NCI-H1048 (cell line): ENCODE measurements at regions not wholly inside any gene's neighbourhood (a gene's known extent, or its start where the extent isn't known, plus 50 kb on each side); places are given as distances from the start of the nearest gene placed in this dataset.

Experiments used
- DNase-seq: peaks from one replicate; lab custom pipeline; 2025; lab: John Stamatoyannopoulos, UW

DNA sequence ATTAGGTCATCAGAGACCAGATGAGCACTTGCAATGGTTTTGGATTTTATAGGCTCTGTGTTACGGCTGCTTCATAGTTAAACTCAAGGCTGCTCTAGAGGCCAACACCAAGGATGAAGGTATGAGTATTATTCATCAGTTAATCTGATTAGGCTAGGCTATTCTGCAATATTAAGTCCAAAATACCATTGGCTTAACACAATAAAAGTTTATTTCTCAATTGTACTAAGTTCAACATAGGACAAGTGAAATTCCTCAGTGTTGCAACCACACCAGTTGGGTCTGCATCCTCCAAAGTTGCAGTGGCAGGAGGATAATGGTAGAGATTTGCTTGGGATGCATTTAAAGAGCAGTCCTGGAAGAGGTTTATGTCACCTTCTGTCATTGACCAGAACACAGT lies 538.3 kb upstream of the CDH2 start:
- no peak for DNase-seq

DNA sequence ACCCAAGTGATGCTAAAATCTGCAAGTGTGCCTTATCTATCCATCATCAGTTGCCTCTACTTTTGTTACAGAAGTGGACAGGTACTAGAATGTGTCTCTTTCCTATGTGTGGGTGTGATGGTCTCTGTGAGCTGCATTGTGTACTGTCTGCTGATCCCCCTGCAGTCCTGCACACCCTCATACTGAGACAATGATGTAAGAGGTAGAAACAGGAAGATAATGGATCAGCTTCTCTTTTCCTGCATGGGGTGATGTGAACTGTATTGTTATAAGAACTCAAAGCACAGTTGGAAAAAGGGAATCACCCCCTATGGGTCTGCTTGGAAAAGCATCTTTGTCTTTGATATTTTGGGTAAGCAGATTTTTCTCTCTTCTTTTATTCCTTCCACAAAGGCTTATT lies 537.6 kb upstream of the CDH2 start:
- no peak for DNase-seq

DNA sequence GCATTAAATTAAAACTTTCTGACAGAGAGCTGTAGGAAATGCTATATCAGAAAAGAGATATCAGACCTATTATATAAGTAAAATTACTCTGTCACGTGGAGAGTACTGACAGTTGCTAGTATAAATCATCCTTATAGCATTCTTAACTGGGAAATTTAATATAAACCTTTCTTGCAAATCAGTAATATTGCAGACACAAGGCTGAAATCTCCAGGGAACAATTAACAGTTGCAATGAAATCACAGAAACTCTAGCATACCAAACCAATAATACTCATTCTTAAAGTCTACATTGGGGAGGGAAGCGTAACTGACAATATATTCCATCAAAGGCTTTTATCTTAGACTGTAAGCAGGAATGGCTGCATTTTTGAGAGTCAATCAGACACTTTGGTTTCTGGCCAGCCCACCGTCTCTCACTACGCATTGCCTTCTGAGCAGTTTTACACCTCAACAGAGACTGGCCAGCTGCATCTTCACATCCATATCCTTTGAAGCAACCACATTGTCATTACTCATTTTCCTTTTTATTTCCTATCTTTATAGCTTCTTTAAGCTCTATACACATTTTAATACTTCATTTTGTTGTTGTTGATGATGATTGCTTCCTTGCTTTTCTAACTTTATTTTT lies 536.0 kb upstream of the CDH2 start:
- DNase-seq = no peak

DNA sequence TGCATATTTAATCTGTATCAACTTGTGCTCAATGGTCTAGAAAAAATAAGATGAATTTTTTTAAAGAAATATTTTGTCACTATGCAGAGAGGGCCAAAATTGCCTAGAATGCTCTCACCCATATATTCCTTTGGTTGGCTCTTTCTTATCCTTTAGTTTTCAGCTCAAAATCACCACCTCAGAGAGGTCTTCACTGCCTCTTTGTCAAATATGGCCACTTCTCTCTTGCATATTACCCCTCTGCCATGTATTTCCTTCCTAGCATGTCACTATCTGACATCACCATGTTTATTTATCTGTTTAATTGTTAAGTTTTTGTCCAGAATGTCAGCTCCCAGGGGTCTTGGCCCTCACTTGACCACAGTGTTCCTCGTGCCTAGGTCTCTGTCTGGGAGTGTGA lies 535.2 kb upstream of the CDH2 start:
- DNase-seq = no peak

DNA sequence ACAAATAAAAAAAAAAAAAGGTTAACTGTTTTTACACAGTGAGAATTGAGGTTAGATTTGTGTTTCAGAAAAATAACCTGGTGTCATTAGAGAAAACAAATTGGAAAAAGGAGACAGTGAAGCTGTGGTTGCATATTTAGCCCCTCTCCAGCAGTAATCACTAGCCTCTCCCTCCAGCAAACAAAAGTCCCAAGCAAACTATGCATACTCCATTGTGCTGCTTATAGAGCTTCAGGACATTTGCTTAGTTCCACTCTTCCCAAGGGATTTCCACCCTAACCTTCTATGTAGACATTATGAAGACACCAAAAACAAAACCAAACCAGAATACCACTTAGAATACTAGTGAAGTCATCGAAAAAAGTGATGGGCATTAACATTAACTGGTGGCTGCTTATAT lies 534.2 kb upstream of the CDH2 start:
- no peak for DNase-seq

DNA sequence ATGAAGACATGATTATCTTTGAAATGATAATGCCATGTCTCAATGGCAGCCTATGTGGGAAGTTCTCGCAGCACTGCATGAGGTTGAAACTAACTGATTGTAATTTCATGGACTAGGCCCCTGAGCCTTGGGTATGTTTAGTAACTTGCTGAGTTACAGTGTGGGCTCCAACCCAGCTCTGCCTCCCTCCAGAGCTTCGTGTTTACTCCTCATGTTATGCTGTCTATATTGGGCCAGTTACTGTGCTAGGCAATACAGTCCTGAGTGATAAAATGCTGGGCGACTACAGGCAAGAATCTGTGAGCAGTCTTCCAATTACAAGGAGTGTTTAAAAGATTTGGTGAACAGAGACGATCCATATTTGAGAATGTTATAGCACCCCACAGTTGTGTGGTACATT lies 530.1 kb upstream of the CDH2 start:
- no peak for DNase-seq

DNA sequence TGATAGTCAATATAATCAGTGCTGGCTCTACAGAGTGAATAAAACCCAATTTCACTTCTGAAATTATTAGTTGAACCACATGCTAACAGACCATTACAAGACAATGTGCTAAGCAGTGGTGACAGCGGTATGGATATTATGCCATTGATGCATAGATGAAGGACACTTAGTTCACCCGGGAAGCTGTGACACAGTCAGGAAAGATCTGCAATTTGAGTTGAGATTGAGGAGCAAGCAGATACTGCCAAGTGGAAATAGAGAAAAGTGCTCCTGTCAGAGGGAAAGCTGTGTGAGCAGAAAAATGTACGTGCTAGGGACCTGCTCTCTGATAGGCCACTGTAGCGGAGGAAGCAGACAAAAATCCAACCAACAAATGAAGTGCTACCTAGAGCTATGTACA lies 529.5 kb upstream of the CDH2 start:
- DNase-seq = no peak

DNA sequence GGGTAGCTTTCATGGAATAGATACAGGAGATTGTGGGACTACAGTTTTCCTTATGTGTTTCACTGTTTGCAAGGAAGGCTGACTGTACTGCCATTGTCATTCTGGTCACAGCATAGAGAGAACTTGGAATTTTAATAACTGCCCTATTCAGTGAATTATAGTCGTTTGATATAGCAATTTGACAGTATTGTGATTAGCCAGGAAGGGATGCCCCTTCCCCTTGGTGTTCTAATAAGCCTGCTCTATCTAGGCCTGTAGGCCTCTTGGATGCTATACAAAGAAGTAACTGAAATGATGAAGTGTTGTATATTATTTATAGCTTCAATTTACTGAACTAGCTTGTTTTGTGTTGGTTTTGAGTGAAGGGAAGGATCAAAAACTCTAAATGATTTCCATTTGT lies 528.6 kb upstream of the CDH2 start:
- DNase-seq = no peak

DNA sequence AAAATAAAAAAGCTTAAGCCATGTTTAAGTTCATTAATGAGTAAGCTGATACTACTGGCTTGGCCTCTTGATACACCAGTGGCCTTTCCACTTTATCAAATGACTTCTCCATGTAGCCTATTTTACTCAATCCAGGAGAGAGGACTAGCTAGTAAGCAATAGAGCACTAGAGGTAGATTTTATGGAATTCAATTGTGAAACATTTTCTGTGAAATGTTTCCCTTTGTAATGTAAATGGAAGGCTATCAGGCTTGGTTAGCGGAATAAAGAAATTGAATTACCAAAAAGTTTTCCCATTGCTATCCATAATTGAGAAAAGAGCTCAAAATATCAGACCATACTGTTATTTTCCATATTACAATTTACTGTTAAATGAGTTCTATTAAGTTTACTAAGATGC lies 515.4 kb upstream of the CDH2 start:
- DNase-seq = no peak

DNA sequence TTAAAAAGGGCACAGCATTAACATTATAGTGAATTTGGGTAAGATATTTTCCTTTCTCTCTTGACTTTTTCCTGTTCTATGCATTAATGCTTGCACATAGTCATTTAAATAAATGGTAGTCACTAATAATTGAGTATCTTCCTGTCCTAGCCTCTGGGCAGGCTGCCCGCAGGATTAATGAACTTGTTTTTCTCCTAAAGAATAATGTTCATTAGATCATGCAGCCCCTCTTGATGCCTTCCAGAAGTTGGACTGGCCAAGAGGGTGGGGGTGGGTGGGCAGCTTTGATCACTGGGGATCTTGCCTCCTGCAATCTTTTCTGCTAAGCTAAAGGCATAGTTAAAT lies 514.5 kb upstream of the CDH2 start:
- DNase-seq = no peak

DNA sequence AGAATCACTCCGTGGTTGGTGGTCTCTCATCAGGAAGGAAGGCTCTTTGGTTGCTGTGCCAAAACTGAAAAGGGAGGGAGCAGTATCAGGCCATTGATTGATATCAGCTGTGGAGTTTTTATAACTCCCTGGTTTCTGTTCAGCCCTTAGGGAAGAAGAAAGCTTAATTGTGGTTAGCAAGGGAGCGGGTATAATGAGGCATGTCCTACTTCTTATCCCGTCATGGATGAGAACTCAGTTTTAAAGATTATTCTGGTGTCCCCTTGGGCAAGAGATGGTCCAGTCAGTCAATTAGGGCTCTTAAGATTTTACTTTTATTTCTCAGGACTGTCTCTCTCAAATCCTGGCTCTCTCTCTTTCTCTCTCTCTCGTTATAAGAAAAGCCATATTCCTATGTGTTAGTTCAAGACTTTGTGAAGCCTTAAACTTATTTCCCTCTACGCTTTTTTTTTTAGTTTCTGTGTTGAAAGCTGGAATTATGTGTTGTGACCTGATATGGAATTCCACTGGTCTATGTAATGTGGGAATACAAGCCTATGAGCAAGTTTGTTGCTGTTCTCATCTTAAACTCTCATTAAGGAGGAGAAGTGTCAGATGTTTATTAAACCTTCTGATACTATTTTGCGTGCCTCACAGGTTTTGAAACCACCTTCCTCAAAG lies 514.0 kb upstream of the CDH2 start:
- no peak for DNase-seq

DNA sequence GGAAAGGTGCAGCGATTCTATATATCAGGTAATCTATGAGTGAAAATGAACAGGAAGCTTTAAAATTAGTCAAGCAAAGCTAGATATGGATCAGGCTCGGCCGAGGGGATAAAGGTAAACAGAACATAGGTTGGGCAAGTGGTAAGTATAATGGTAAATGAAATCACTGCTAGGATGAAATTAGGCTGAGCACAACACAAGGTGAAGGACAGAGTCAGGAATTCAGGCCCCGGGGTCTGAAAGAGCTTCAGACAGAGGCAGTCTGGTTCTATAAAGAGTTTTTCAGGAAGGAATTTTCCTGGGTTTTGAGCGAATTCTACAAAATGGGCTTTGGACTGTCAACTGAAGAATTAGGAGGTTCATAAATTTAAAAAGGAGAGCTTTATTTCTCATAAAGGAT lies 513.2 kb upstream of the CDH2 start:
- DNase-seq = no peak

DNA sequence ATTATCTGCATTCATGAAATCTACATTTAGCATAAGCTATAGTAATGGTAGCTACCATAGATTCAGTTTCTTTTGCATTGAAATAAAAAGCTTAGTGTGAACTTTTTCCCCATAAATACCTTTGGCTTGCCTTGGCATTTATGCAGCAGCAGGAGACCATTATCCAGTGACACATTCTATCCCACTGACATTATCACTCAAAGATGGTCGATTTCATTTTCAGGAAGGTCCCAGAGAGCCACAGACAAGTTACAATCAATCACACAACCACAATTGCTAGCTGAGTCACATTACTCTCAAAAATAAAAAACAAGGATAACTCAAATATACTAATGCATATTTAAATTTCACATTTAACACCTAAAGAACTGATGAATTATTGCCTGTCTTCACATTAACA lies 512.7 kb upstream of the CDH2 start:
- no peak for DNase-seq

DNA sequence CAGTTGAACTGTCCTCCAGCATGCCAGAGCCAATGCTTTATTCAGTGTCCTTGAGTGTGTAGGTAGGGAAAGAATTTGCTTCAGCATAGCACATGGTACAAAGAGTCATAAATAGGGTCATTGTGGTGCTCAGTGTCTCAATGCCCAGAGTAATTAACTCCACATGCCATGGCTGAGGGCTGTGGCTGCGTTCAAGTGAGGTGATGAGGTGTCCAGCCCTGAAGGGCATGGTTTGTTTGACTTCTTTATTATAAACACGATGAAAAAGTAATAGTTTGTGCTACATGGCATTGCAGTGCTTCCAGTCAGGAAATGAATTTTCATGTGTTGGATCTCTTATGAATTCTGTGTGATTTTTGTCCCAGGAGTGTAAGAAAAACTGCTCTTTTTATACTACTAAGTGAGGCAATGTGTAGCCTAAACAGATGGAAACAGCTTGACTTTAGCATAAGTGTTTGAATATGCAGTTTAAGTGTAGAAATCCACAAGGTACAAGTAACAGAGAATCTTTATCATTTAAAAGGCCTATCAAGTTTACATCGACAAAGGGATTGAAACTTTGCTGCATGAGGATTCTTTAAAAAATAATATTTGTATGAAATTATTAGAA lies 507.9 kb upstream of the CDH2 start:
- DNase-seq = no peak

DNA sequence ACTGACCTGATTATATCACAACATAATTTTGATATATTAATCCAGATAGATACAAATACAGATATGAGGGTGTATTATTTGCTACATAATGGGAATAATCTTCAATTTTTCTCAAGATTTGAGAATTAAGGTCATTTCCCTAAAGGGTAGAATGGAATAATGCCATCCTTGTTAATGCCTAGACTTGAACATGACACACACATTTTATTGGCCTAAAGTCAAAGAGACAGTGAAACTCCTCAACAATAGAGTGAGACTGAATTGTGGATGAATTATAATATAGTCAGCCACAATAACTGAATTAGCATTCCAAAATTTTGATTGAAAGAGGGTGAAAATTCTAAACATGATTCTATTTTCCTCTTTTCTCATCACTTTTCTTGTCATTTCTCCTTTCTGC lies 506.0 kb upstream of the CDH2 start:
- no peak for DNase-seq

DNA sequence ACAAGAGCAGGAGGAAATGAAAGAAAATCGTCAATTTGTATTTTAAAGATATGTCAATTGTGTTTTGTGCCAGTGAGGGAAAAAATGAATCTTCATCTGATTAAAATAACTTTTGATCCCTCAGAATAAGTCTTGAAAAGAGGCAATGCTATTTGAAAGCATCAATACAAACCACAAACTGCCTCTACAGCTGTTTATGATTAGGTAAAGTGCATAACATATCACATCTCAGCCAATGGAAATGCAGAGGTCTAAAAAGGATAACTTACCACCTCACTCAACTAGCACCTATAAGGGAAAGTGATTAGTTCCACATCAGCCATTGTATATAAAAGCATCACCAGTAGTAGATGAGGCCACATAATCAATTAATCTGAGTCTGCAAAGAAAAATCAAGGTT lies 492.2 kb upstream of the CDH2 start:
- DNase-seq = no peak

DNA sequence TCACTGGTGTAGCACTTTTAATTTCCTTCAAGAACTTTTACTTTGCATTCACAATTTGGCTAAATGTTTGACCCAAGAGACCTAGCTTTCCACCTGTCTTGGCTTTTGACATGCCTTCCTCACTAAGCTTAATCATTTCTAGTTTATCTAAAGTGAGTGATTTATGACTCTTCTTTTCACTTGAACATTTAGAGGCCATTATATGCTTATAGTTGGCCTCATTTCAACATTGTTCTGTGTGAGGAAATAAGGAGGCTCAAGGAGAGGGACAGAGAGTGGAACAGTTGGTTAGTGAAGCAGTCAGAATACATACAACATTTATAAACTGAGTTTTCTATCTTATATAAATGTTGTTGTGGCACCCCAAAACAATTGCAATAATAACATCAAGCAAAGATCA lies 489.3 kb upstream of the CDH2 start:
- no peak for DNase-seq

DNA sequence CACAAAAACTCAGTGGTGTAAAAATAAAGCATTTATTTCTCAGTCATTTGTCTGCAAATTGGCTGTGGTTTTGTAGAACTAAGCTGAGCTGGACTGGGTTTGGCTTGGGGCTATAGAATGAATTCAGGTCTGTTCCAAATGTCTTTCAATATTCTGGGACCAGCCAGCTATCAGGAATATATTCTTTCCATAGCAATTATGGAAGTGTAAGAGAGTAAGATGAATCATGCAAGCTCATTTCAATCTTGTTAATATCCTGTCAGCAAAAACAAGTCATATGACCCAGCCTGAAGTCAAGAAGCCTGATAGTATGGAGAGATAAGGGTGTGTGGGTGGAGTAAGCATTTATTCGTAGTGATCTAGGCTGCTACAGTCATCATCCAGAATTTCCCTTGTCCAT lies 481.0 kb upstream of the CDH2 start:
- no peak for DNase-seq

DNA sequence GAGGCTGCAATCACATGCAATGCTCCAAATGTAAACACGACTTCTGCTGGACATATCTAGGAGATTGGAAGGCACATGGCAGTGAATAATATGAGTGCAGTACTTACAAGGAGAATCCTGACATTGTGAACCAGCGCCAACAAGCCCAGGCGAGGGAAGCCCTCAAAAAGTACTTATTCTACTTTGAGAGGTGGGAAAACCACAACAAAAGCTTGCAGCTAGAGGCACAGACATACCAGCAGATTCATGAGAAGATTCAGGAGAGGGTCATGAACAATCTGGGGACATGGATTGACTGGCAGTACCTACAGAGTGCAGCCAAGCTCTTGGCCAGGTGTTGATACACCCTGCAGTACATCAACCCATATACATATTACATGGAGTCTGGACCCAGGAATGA lies 475.7 kb upstream of the CDH2 start:
- no peak for DNase-seq

DNA sequence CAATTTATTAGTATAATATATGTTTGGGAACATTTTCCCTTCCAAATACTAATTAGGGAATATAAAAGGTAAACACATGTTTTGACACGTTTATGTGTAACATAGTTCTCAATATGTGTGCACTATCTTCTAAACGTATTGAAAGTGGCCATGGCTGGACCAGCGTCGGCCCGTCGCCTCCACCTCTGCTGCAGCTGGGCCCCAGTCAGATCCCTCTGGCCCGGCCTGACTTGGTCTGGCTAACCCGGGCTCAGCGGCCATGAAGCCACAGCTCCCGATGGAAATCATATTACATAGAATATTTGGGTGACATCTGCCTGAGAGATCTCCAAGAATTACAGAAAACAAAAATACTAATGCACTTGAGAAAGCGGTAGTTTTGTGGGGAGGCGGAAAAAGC lies 474.4 kb upstream of the CDH2 start:
- no peak for DNase-seq

DNA sequence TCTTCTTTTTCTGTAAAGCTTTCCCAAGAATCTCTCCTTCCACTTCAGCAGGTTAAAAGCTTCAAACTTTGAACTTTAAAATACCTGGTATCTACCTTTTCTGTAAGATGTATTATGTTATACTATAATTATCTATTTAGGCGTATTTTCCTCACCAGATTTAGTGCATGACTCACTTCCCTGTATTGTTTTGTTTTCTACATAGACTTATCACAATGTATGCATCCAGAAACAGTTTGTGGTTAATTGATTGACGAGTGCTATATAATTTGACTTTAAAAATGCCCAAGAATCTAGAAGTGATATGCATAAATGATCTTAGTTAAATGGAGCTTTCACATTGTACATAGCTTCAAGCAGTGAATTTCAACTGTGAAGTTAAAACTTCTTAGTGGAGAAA lies 473.9 kb upstream of the CDH2 start:
- DNase-seq = no peak

DNA sequence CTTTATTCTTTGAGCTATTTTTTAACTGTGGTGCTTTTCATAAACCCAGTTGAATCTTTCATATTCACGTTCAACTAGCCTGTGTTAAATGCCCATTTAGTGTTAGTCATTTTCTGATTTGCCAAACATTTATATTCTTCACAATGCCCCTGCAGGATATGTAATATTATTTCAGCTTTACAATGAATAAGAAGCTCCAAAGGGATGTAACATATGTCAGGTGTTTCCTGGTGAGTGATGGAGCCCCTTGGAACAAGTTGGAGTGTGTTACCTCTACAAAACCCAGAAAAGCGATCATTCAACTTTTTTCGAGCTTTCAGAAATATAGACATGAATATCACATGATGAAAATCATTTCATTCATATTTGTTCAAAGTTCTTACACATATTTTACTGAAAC lies 471.0 kb upstream of the CDH2 start:
- no peak for DNase-seq

DNA sequence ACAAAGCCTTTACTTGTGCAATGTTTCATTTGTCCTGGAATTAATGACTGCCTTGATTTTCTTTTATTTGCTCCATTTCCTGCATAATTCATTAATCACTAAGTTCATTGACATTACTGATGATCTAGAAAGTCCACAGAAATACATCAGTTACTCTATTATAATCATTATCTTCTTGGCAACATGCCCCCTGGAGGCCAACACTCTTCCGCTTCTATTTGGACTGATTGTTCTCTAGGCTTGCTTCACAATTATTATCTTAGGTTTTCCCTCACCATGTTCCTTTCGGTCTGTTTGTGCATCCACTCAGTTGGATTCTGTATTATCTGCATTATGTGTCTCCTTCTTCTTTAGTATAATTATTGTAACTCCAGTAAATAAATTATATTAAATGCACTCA lies 461.0 kb upstream of the CDH2 start:
- DNase-seq = no peak

DNA sequence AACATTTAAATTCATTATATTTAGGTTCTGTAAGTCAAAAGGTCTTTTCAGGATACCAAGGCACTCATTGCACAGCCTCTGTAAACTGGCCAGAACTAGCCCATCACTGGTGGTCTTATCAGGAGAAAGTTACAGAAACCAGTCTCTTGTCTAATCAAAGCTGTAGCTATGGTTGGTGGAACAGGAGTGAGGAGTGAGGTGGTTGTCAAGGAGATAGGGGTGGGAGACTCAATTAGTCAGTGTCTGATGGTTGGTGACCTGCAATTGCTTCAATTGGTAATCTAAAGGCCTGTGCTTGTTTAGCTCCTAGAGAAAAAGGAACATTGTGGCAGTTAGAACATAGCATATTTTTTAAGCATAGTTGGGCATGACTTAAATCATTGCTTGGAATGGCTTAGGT lies 458.6 kb upstream of the CDH2 start:
- no peak for DNase-seq
